ENCODE measurements at regions not wholly inside any gene's neighbourhood (a gene's known extent, or its start where the extent isn't known, plus 50 kb on each side); places are given as distances from the start of the nearest gene placed in this dataset.
A peak's percentile ranks its signal among the peaks of the same experiment; 100 is the strongest.
"Not testable (repeated sequence)": the region's sequence is repeated elsewhere in the genome, so short reads cannot be mapped to it uniquely, and the experiment has no call there.

- H3K4me1 ChIP-seq (ENCODE audit: control insufficient read depth, insufficient read depth, low read length); H3K4me3 ChIP-seq (ENCODE audit: low read length); intact Hi-C loops (cut with DNase I); H3K27ac ChIP-seq (ENCODE audit: low read length); H3K9me3 ChIP-seq (ENCODE audit: control insufficient read depth, low read length); H3K27me3 ChIP-seq (ENCODE audit: control insufficient read depth, insufficient read depth): not testable (repeated sequence)
- DNase-seq (peak in 1 of 3 donors; percentile 64), ATAC-seq (peak; percentile 49 to 59)
- WGBS: 48% methylated on average over 9 of the region's 9 CpGs
These were observed 83.6 kb upstream of the CRYM start for GRCh38 chr16:21361612-21362227.

- H3K4me1 ChIP-seq (ENCODE audit: control insufficient read depth, insufficient read depth, low read length); H3K4me3 ChIP-seq (ENCODE audit: low read length); ATAC-seq; DNase-seq; intact Hi-C loops (cut with DNase I); H3K27me3 ChIP-seq (ENCODE audit: control insufficient read depth, insufficient read depth); H3K27ac ChIP-seq (ENCODE audit: low read length); H3K9me3 ChIP-seq (ENCODE audit: control insufficient read depth, low read length): not testable (repeated sequence)
- 83% methylated on average over 3 of the region's 3 CpGs for WGBS
These were observed 83.0 kb upstream of the CRYM start for GRCh38 chr16:21361045-21361444.

DNA sequence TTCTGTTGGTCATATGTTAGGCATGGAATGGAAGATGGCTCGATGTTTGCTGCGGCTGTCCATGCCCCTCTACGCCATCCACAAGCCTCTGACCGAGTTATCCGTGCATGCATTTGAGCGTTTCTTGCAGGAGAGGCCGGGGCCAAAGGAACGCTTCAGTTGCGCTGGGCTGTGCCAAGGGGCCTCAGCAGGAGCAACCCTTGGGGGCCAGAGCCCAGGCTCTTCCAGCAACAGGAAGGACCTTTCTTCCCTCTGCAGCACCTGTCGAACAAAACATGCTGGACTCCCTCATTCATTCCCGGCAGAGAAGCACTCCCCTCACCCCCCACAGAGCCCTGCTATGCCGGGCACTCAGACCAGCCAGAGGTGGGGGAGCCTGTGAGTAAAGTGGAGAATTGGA is 81.4 kb upstream of the CRYM start:
- WGBS: 83% methylated on average over 12 of the region's 12 CpGs
- H3K4me3 ChIP-seq (ENCODE audit: low read length); ATAC-seq; DNase-seq; H3K27ac ChIP-seq (ENCODE audit: low read length); intact Hi-C loops (cut with DNase I); H3K27me3 ChIP-seq (ENCODE audit: control insufficient read depth, insufficient read depth); H3K4me1 ChIP-seq (ENCODE audit: control insufficient read depth, insufficient read depth, low read length); H3K9me3 ChIP-seq (ENCODE audit: control insufficient read depth, low read length): not testable (repeated sequence)

GRCh38 chr16:21358261-21358795 is 80.2 kb upstream of the CRYM start:
- ATAC-seq; H3K4me1 ChIP-seq (ENCODE audit: control insufficient read depth, insufficient read depth, low read length); H3K27me3 ChIP-seq (ENCODE audit: control insufficient read depth, insufficient read depth); H3K4me3 ChIP-seq (ENCODE audit: low read length); DNase-seq; intact Hi-C loops (cut with DNase I); H3K9me3 ChIP-seq (ENCODE audit: control insufficient read depth, low read length); H3K27ac ChIP-seq (ENCODE audit: low read length): not testable (repeated sequence)
- 83% methylated on average over 18 of the region's 18 CpGs for WGBS

GRCh38 chr16:21356308-21356707 is 78.2 kb upstream of the CRYM start:
- DNase-seq (peak in 1 of 3 donors; percentile 55), ATAC-seq (peak; percentile 20 to 44)
- H3K4me3 ChIP-seq (ENCODE audit: low read length); H3K9me3 ChIP-seq (ENCODE audit: control insufficient read depth, low read length); H3K27ac ChIP-seq (ENCODE audit: low read length); H3K27me3 ChIP-seq (ENCODE audit: control insufficient read depth, insufficient read depth); H3K4me1 ChIP-seq (ENCODE audit: control insufficient read depth, insufficient read depth, low read length); intact Hi-C loops (cut with DNase I): not testable (repeated sequence)
- WGBS: 71% methylated on average over 10 of the region's 10 CpGs

- intact Hi-C loops (cut with DNase I); DNase-seq; H3K27ac ChIP-seq (ENCODE audit: low read length); H3K4me1 ChIP-seq (ENCODE audit: control insufficient read depth, insufficient read depth, low read length); ATAC-seq; H3K4me3 ChIP-seq (ENCODE audit: low read length); H3K9me3 ChIP-seq (ENCODE audit: control insufficient read depth, low read length); H3K27me3 ChIP-seq (ENCODE audit: control insufficient read depth, insufficient read depth): not testable (repeated sequence)
- 95% methylated on average over 5 of the region's 5 CpGs for WGBS
These were observed 73.3 kb upstream of the CRYM start for GRCh38 chr16:21351433-21351832.

DNA sequence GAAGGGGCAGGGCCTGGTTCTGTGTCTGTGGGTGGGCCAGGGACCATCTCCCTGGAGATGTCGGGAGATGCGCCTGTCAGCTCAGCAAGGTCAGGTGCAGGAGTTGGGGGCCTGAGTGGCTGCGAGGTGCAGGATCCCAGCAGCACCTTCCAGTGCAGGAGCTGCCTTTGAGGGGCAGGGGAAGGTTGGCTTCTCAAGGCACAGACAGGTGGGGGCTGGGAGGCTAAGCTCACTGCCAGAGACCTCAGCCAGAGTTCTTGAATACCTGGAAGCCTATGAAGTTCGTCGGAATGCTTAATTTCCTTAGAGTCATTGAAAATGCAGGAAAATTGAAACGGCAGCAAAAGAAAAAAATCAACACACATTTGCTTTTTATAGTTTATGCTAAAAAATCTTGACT is 72.8 kb upstream of the CRYM start:
- 76% methylated on average over 6 of the region's 6 CpGs for WGBS
- H3K4me3 ChIP-seq (ENCODE audit: low read length); H3K4me1 ChIP-seq (ENCODE audit: control insufficient read depth, insufficient read depth, low read length); ATAC-seq; intact Hi-C loops (cut with DNase I); DNase-seq; H3K27ac ChIP-seq (ENCODE audit: low read length); H3K27me3 ChIP-seq (ENCODE audit: control insufficient read depth, insufficient read depth); H3K9me3 ChIP-seq (ENCODE audit: control insufficient read depth, low read length): not testable (repeated sequence)

DNA sequence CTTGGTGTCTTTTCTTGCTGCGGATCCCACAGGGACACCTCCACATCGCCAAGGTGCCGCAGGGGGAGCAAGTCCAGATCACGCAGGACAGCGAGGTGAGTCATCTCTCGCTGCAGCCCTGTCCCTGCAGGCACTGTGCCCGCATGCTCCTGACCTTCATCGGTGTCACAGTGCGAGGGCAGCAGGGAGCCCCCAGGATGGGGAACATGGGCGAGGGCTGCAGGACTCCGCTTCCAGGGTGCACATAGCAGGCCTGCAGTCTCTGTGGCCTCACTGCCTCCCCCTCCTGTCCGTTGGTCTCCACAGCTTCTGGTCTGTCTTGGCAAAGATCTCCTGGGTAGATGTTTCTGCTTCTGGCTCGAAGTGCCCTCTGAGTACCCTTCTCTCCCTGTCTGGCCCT is 71.2 kb upstream of the CRYM start:
- WGBS: 79% methylated on average over 13 of the region's 13 CpGs
- ATAC-seq; DNase-seq; H3K27ac ChIP-seq (ENCODE audit: low read length); H3K4me3 ChIP-seq (ENCODE audit: low read length); H3K9me3 ChIP-seq (ENCODE audit: control insufficient read depth, low read length); H3K27me3 ChIP-seq (ENCODE audit: control insufficient read depth, insufficient read depth); H3K4me1 ChIP-seq (ENCODE audit: control insufficient read depth, insufficient read depth, low read length); intact Hi-C loops (cut with DNase I): not testable (repeated sequence)

- H3K27me3 ChIP-seq (ENCODE audit: control insufficient read depth, insufficient read depth); H3K4me1 ChIP-seq (ENCODE audit: control insufficient read depth, insufficient read depth, low read length); ATAC-seq; H3K27ac ChIP-seq (ENCODE audit: low read length); H3K4me3 ChIP-seq (ENCODE audit: low read length); DNase-seq; intact Hi-C loops (cut with DNase I); H3K9me3 ChIP-seq (ENCODE audit: control insufficient read depth, low read length): not testable (repeated sequence)
- 68% methylated on average over 9 of the region's 9 CpGs for WGBS
These were observed 70.7 kb upstream of the CRYM start for GRCh38 chr16:21348815-21349214.

DNA sequence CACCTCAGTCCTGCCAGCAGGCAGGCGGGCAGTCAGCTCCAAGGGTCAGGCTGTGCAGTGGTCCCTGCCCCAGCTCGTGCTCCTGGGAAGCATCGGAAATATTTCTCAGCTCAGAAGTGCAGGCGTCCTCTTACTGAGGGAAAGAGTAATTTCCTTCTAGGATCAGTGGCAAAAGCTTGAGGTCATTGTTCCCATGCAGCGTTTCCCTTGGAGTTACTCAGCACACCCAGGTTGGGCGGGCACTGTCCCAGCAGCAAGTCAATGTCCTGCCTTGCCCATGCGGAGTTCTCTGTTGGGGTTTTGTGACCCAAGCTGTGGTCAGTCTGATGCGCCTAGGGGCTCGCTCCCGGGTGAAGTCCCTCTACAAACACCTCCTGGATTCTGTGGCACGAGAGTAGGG is 69.4 kb upstream of the CRYM start:
- H3K4me3 ChIP-seq (ENCODE audit: low read length); H3K4me1 ChIP-seq (ENCODE audit: control insufficient read depth, insufficient read depth, low read length); intact Hi-C loops (cut with DNase I); DNase-seq; H3K9me3 ChIP-seq (ENCODE audit: control insufficient read depth, low read length); H3K27ac ChIP-seq (ENCODE audit: low read length); H3K27me3 ChIP-seq (ENCODE audit: control insufficient read depth, insufficient read depth): not testable (repeated sequence)
- ATAC-seq: peak in 1 of 2 donors; percentile 48
- WGBS: 82% methylated on average over 11 of the region's 11 CpGs

DNA sequence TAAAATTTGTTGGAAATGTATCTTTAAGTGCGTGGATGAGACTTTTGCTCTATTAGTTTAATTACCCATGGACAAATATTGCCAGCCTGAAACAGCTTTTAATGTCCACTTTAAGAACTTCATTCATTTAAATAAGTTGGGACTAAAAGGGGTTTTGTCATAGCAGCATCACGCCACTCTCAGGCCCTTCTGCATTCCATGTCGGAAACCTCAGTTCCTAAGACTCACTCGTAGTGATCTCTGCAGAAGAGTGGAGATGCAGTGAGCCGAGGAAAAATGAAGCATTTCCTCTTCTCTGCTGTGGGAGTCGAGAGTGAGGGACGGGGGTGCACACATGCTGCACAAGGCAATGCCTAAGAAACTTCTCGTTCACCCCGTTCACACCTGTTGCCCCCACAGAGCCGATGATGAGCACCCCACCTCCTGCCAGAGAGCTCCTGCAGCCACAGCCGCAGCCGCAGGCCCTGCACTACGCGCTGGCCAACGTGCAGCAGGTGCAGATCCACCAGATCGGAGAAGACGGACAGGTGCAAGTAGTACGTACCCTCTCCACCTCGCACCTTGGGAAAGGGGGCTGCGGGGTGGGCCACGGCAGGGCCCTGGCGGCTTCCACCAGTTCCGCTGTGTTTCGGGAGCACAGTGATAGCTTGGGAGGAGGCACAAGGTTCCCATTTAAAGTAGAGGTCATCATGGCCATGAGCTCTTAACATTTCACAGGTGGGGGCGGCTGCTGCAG is 68.8 kb upstream of the CRYM start:
- H3K4me1 ChIP-seq (ENCODE audit: control insufficient read depth, insufficient read depth, low read length); ATAC-seq; DNase-seq; intact Hi-C loops (cut with DNase I); H3K9me3 ChIP-seq (ENCODE audit: control insufficient read depth, low read length); H3K27ac ChIP-seq (ENCODE audit: low read length); H3K27me3 ChIP-seq (ENCODE audit: control insufficient read depth, insufficient read depth); H3K4me3 ChIP-seq (ENCODE audit: low read length): not testable (repeated sequence)
- WGBS: 86% methylated on average over 24 of the region's 25 CpGs

All from right cardiac atrium (tissue), 5 donors.